ENCODE measurements at regions not wholly inside any gene's neighbourhood (a gene's known extent, or its start where the extent isn't known, plus 50 kb on each side); places are given as distances from the start of the nearest gene placed in this dataset.

GRCh38 chr17:53168413-53168812 is 654.3 kb upstream of the KIF2B start:
- DNase-seq (ENCODE audit: low spot score) = no peak

- no peak for DNase-seq (ENCODE audit: low spot score)
Observed at GRCh38 chr17:53166731-53167130, 656.0 kb upstream of the KIF2B start.

GRCh38 chr17:53150101-53150698 is 672.5 kb upstream of the KIF2B start:
- DNase-seq (ENCODE audit: low spot score) = no peak

- DNase-seq (ENCODE audit: low spot score) = no peak
Observed at GRCh38 chr17:53149316-53149715, 673.4 kb upstream of the KIF2B start.

GRCh38 chr17:53148058-53148457 is 674.7 kb upstream of the KIF2B start:
- no peak for DNase-seq (ENCODE audit: low spot score)

GRCh38 chr17:53142890-53143289 is 679.8 kb upstream of the KIF2B start:
- no peak for DNase-seq (ENCODE audit: low spot score)

- DNase-seq (ENCODE audit: low spot score) = no peak
Observed at GRCh38 chr17:53141731-53142130, 681.0 kb upstream of the KIF2B start.

GRCh38 chr17:53141280-53141679 is 681.4 kb upstream of the KIF2B start:
- DNase-seq (ENCODE audit: low spot score) = no peak

- DNase-seq (ENCODE audit: low spot score) = no peak
Observed at GRCh38 chr17:53137869-53138268, 684.9 kb upstream of the KIF2B start.

GRCh38 chr17:53135969-53136368 is 686.8 kb upstream of the KIF2B start:
- DNase-seq (ENCODE audit: low spot score) = no peak

- no peak for DNase-seq (ENCODE audit: low spot score)
Observed at GRCh38 chr17:53134548-53134947, 688.2 kb upstream of the KIF2B start.

- no peak for DNase-seq (ENCODE audit: low spot score)
Observed at GRCh38 chr17:53133876-53134275, 688.9 kb upstream of the KIF2B start.

GRCh38 chr17:53129863-53130262 is 692.9 kb upstream of the KIF2B start:
- no peak for DNase-seq (ENCODE audit: low spot score)

- no peak for DNase-seq (ENCODE audit: low spot score)
Observed at GRCh38 chr17:53127331-53127730, 695.4 kb upstream of the KIF2B start.

GRCh38 chr17:53122966-53123365 is 699.8 kb upstream of the KIF2B start:
- no peak for DNase-seq (ENCODE audit: low spot score)

GRCh38 chr17:53119773-53120172 is 703.0 kb upstream of the KIF2B start:
- DNase-seq (ENCODE audit: low spot score) = no peak

GRCh38 chr17:53118948-53119347 is 703.8 kb upstream of the KIF2B start:
- DNase-seq (ENCODE audit: low spot score) = no peak

- DNase-seq (ENCODE audit: low spot score) = no peak
Observed at GRCh38 chr17:53106886-53107285, 715.8 kb upstream of the KIF2B start.

GRCh38 chr17:53101706-53102105 is 721.0 kb upstream of the KIF2B start:
- DNase-seq (ENCODE audit: low spot score) = no peak

- no peak for DNase-seq (ENCODE audit: low spot score)
Observed at GRCh38 chr17:53100126-53100525, 722.6 kb upstream of the KIF2B start.

GRCh38 chr17:53093391-53093790 is 729.3 kb upstream of the KIF2B start:
- no peak for DNase-seq (ENCODE audit: low spot score)

- no peak for DNase-seq (ENCODE audit: low spot score)
Observed at GRCh38 chr17:53092072-53092471, 730.7 kb upstream of the KIF2B start.

- no peak for DNase-seq (ENCODE audit: low spot score)
Observed at GRCh38 chr17:53090770-53091169, 732.0 kb upstream of the KIF2B start.

- no peak for DNase-seq (ENCODE audit: low spot score)
Observed at GRCh38 chr17:53088481-53088880, 734.2 kb upstream of the KIF2B start.

All from mucosa of gallbladder (tissue), 1 donor.